ENCODE measurements at regions not wholly inside any gene's neighbourhood (a gene's known extent, or its start where the extent isn't known, plus 50 kb on each side); places are given as distances from the start of the nearest gene placed in this dataset.

DNA sequence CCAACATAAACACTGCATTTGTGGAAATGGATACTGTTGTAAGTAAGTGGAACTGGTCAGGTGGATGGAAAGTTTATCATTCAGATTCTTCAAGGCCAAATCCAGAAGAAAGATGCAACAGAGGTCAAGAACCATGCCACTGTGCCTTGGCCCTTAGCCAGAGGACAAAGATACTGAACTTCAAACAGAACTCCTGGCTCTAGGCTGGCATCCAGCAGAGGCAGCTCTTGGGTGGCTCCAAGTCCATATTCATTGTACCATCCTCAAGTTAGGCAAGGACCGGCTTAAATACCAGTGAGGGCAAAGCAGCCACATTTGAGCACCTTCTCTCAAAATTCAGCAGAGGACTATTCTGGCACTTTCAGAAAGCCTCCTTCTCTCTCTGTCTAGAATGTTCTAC, 53.2 kb downstream of the DNAAF9 start:
- no peak overlapping the region for H3K27ac ChIP-seq (ENCODE audit: low read depth, low read length)
- H3K36me3 ChIP-seq (ENCODE audit: control insufficient read depth, insufficient read depth, low read length) = peaks cover 18% of the 10 kb centered on the region
- H3K27me3 ChIP-seq (ENCODE audit: control insufficient read depth, insufficient read depth, low read length) = no peaks in the 10 kb centered on the region
- H3K9me3 ChIP-seq (ENCODE audit: control insufficient read depth, insufficient read depth, low read length) = no peaks in the 10 kb centered on the region
- WGBS (ENCODE audit: insufficient coverage) = 93% methylated on average over 1 of the region's 1 CpG
- DNase-seq (ENCODE audit: low read depth in 4 of 6, low spot score in 6 of 6) = no peak
- no peaks in the 10 kb centered on the region for H3K4me1 ChIP-seq (ENCODE audit: control insufficient read depth, insufficient read depth, low read length)
- H3K4me3 ChIP-seq (ENCODE audit: low read depth, low read length) = no peak overlapping the region

- peaks cover 18% of the 10 kb centered on the region for H3K36me3 ChIP-seq (ENCODE audit: control insufficient read depth, insufficient read depth, low read length)
Measured at GRCh38 chr20:3353646-3354045, 53.8 kb downstream of the DNAAF9 start.

DNA sequence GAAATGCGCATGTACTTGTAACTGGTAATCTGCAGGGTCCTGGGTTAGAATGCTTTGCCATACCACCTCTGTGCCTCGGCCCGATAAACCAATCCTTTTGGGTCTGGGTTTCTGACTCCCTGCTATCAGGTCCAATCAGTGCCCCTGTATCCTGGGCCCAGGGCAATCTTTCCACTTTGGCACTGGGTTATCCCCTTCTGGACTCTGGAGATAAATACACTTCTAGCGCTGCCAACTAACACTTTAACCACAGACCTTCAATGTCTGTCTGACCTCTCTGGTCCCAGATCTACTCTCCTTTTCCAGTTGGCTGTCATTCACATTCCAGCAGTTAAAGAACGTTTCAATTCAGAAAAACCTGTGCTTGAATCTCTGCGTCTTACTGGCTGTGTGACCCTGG, 55.3 kb downstream of the DNAAF9 start:
- Histone ChIP-seq H3K27me3 (ENCODE audit: control insufficient read depth, insufficient read depth, low read length) (no peaks in the 10 kb centered on the region), H3K9me3 (ENCODE audit: control insufficient read depth, insufficient read depth, low read length) (no peaks in the 10 kb centered on the region), H3K4me3 (ENCODE audit: low read depth, low read length) (no peak overlapping the region), H3K27ac (ENCODE audit: low read depth, low read length) (no peak overlapping the region), H3K36me3 (ENCODE audit: control insufficient read depth, insufficient read depth, low read length) (peaks cover 25% of the 10 kb centered on the region), H3K4me1 (ENCODE audit: control insufficient read depth, insufficient read depth, low read length) (no peaks in the 10 kb centered on the region)
- no peak for DNase-seq (ENCODE audit: low read depth in 4 of 6, low spot score in 6 of 6)
- WGBS (ENCODE audit: insufficient coverage) = 98% methylated on average over 4 of the region's 6 CpGs

More at GRCh38 chr20:3353646-3354045, 53.8 kb downstream of the DNAAF9 start:
- WGBS (ENCODE audit: insufficient coverage) = no CpG with 5 or more reads among the region's 2 CpGs
- Histone ChIP-seq H3K27ac (ENCODE audit: low read depth, low read length) (no peak overlapping the region), H3K27me3 (ENCODE audit: control insufficient read depth, insufficient read depth, low read length) (no peaks in the 10 kb centered on the region), H3K4me3 (ENCODE audit: low read depth, low read length) (no peak overlapping the region), H3K4me1 (ENCODE audit: control insufficient read depth, insufficient read depth, low read length) (no peaks in the 10 kb centered on the region), H3K9me3 (ENCODE audit: control insufficient read depth, insufficient read depth, low read length) (no peaks in the 10 kb centered on the region)
- no peak for DNase-seq (ENCODE audit: low read depth in 4 of 6, low spot score in 6 of 6)

- H3K4me1 ChIP-seq (ENCODE audit: control insufficient read depth, insufficient read depth, low read length) = no peaks in the 10 kb centered on the region
- no peak for DNase-seq (ENCODE audit: low read depth in 4 of 6, low spot score in 6 of 6)
- no peaks in the 10 kb centered on the region for H3K9me3 ChIP-seq (ENCODE audit: control insufficient read depth, insufficient read depth, low read length)
- no peak overlapping the region for H3K4me3 ChIP-seq (ENCODE audit: low read depth, low read length)
- no CpG with 5 or more reads among the region's 1 CpG for WGBS (ENCODE audit: insufficient coverage)
- peaks cover 25% of the 10 kb centered on the region for H3K36me3 ChIP-seq (ENCODE audit: control insufficient read depth, insufficient read depth, low read length)
- no peak overlapping the region for H3K27ac ChIP-seq (ENCODE audit: low read depth, low read length)
- H3K27me3 ChIP-seq (ENCODE audit: control insufficient read depth, insufficient read depth, low read length) = no peaks in the 10 kb centered on the region
Measured at GRCh38 chr20:3350422-3350821, 57.0 kb downstream of the DNAAF9 start.

DNA sequence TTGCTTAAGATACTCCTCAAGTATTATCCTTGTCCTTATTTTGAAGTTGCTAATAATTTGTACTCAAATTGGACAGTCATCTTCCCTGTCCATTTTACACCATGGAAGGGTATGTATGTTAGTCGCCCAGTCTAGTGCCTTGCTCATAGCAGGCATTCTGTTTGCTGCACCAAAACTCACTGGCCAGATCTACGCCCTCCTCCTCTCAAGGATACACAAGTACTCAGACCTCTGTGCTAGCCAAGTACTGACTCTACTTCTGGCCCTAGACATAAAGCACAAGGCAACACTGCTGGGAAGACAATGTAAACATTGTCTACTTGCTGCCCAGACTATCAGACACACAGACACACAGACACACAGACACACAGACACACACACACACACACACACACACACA, 57.7 kb downstream of the DNAAF9 start:
- H3K27ac ChIP-seq (ENCODE audit: low read depth, low read length) = no peak overlapping the region
- 92% methylated on average over 2 of the region's 2 CpGs for WGBS (ENCODE audit: insufficient coverage)

DNA sequence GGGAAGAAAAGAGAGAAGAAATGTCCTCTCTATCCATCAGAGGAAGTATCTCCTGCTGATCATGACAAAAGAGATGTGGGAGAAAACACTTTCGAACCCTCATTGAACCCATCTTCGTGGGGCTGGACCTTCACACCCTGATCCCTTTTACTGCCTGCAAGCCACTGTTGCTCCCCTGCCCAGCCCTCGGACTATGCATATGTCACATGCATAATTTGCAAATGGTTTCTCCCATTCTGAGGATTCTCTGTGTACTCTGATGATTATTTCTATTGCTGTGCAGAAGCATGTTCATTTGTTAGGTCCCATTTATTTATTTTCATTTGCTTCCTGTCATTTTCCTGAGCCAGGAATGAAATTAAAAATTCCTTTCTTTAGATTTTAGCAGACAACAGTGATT, 64.7 kb downstream of the DNAAF9 start:
- Histone ChIP-seq H3K9me3 (ENCODE audit: control insufficient read depth, insufficient read depth, low read length) (no peaks in the 10 kb centered on the region), H3K4me3 (ENCODE audit: low read depth, low read length) (no peak overlapping the region), H3K36me3 (ENCODE audit: control insufficient read depth, insufficient read depth, low read length) (peaks cover 37% of the 10 kb centered on the region), H3K27me3 (ENCODE audit: control insufficient read depth, insufficient read depth, low read length) (no peaks in the 10 kb centered on the region), H3K4me1 (ENCODE audit: control insufficient read depth, insufficient read depth, low read length) (no peaks in the 10 kb centered on the region), H3K27ac (ENCODE audit: low read depth, low read length) (no peak overlapping the region)
- WGBS (ENCODE audit: insufficient coverage) = no CpG with 5 or more reads among the region's 3 CpGs
- DNase-seq (ENCODE audit: low read depth in 4 of 6, low spot score in 6 of 6) = no peak

More for the DNA sequence above, 57.7 kb downstream of the DNAAF9 start:
- Histone ChIP-seq H3K4me3 (ENCODE audit: low read depth, low read length) (no peak overlapping the region), H3K4me1 (ENCODE audit: control insufficient read depth, insufficient read depth, low read length) (no peaks in the 10 kb centered on the region), H3K27me3 (ENCODE audit: control insufficient read depth, insufficient read depth, low read length) (no peaks in the 10 kb centered on the region), H3K9me3 (ENCODE audit: control insufficient read depth, insufficient read depth, low read length) (no peaks in the 10 kb centered on the region), H3K36me3 (ENCODE audit: control insufficient read depth, insufficient read depth, low read length) (peaks cover 24% of the 10 kb centered on the region)
- no peak for DNase-seq (ENCODE audit: low read depth in 4 of 6, low spot score in 6 of 6)

GRCh38 chr20:3340443-3340842, 67.0 kb downstream of the DNAAF9 start:
- peaks cover 39% of the 10 kb centered on the region for H3K36me3 ChIP-seq (ENCODE audit: control insufficient read depth, insufficient read depth, low read length)
- H3K4me1 ChIP-seq (ENCODE audit: control insufficient read depth, insufficient read depth, low read length) = no peaks in the 10 kb centered on the region
- no peak overlapping the region for H3K27ac ChIP-seq (ENCODE audit: low read depth, low read length)
- 74% methylated on average over 8 of the region's 9 CpGs for WGBS (ENCODE audit: insufficient coverage)
- peak in 2 of 6 donors; percentile 15 to 53 for DNase-seq (ENCODE audit: low read depth in 4 of 6, low spot score in 6 of 6)
- H3K27me3 ChIP-seq (ENCODE audit: control insufficient read depth, insufficient read depth, low read length) = no peaks in the 10 kb centered on the region
- no peak overlapping the region for H3K4me3 ChIP-seq (ENCODE audit: low read depth, low read length)
- no peaks in the 10 kb centered on the region for H3K9me3 ChIP-seq (ENCODE audit: control insufficient read depth, insufficient read depth, low read length)

DNA sequence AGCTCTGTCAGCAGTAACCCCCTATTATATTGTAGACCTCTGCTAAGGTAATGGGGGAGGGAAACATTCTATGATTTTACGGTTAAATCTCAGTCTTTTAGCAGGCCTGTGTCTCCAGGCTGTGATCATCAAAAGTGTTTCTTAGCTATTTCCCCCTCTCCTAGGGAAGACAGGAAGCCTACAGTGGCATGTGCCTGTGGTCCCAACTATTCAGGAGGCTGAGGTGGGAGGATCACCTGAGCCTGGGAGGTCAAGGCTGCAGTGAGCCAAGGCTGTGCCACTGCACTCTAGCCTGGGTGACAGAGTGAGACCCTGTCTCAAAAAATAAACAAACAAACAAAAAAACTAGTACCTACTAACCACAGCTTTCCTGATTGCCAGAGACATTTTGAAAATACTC, 67.9 kb downstream of the DNAAF9 start:
- WGBS (ENCODE audit: insufficient coverage) = no CpG with 5 or more reads among the region's 1 CpG
- Histone ChIP-seq H3K36me3 (ENCODE audit: control insufficient read depth, insufficient read depth, low read length) (peaks cover 39% of the 10 kb centered on the region), H3K27ac (ENCODE audit: low read depth, low read length) (no peak overlapping the region), H3K27me3 (ENCODE audit: control insufficient read depth, insufficient read depth, low read length) (no peaks in the 10 kb centered on the region), H3K4me1 (ENCODE audit: control insufficient read depth, insufficient read depth, low read length) (no peaks in the 10 kb centered on the region), H3K4me3 (ENCODE audit: low read depth, low read length) (no peak overlapping the region), H3K9me3 (ENCODE audit: control insufficient read depth, insufficient read depth, low read length) (no peaks in the 10 kb centered on the region)
- no peak for DNase-seq (ENCODE audit: low read depth in 4 of 6, low spot score in 6 of 6)

- peaks cover 39% of the 10 kb centered on the region for H3K36me3 ChIP-seq (ENCODE audit: control insufficient read depth, insufficient read depth, low read length)
- no peak overlapping the region for H3K27ac ChIP-seq (ENCODE audit: low read depth, low read length)
- DNase-seq (ENCODE audit: low read depth in 4 of 6, low spot score in 6 of 6) = no peak
- WGBS (ENCODE audit: insufficient coverage) = 86% methylated on average over 1 of the region's 1 CpG
- H3K4me3 ChIP-seq (ENCODE audit: low read depth, low read length) = no peak overlapping the region
- no peaks in the 10 kb centered on the region for H3K27me3 ChIP-seq (ENCODE audit: control insufficient read depth, insufficient read depth, low read length)
- no peaks in the 10 kb centered on the region for H3K9me3 ChIP-seq (ENCODE audit: control insufficient read depth, insufficient read depth, low read length)
- H3K4me1 ChIP-seq (ENCODE audit: control insufficient read depth, insufficient read depth, low read length) = no peaks in the 10 kb centered on the region
Measured at GRCh38 chr20:3339076-3339475, 68.4 kb downstream of the DNAAF9 start.

GRCh38 chr20:3334156-3334943, 73.1 kb downstream of the DNAAF9 start:
- DNase-seq (ENCODE audit: low read depth in 4 of 6, low spot score in 6 of 6) = peak in 1 of 6 donors; percentile 20
- Histone ChIP-seq H3K9me3 (ENCODE audit: control insufficient read depth, insufficient read depth, low read length) (no peaks in the 10 kb centered on the region), H3K4me1 (ENCODE audit: control insufficient read depth, insufficient read depth, low read length) (no peaks in the 10 kb centered on the region), H3K27me3 (ENCODE audit: control insufficient read depth, insufficient read depth, low read length) (no peaks in the 10 kb centered on the region), H3K4me3 (ENCODE audit: low read depth, low read length) (no peak overlapping the region), H3K27ac (ENCODE audit: low read depth, low read length) (no peak overlapping the region), H3K36me3 (ENCODE audit: control insufficient read depth, insufficient read depth, low read length) (peaks cover 39% of the 10 kb centered on the region)
- WGBS (ENCODE audit: insufficient coverage) = 75% methylated on average over 5 of the region's 8 CpGs
